ENCODE measurements at regions not wholly inside any gene's neighbourhood (a gene's known extent, or its start where the extent isn't known, plus 50 kb on each side); places are given as distances from the start of the nearest gene placed in this dataset.
"Not testable (repeated sequence)": the region's sequence is repeated elsewhere in the genome, so short reads cannot be mapped to it uniquely, and the experiment has no call there.

DNA sequence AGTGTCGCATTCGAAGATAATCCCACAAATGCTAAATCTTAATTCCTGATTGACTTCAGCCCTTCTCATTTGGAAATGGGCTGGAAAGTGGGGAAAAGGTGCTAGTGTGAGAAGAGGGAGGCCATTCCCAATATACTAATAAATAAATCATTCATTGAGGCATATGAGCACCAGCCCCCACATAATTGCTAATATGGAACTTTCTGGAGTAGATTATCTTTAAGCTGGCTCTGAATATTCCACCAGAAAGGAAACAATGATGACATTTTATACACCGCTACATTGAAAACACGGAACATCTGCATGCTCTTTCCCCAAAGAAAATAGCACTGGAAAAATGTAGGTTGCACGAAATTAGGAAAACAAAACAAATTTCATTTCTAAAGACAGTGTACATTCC is 376.1 kb downstream of the BCL2L11 start:
- not testable (repeated sequence) for DNase-seq (ENCODE audit: low read depth in 2 of 2)

DNA sequence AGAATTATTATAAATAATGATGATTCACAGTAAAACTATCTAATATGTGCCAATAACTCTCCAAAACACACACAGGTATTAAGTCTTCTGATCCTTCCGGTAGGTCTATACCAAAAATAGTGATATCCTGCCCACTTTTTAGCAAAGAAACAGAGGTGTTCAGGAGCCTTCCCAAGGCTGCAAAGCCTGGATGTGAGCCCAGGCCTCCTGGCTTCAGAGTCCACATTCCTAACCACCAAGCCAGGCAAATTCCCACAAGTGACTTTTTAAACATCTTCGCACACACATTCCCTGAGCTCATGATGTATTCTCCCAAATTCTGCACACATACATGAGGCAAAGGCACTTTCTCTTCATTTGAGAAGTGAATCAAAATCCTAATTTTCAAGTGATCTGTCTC is 376.6 kb downstream of the BCL2L11 start:
- not testable (repeated sequence) for DNase-seq (ENCODE audit: low read depth in 2 of 2)

DNA sequence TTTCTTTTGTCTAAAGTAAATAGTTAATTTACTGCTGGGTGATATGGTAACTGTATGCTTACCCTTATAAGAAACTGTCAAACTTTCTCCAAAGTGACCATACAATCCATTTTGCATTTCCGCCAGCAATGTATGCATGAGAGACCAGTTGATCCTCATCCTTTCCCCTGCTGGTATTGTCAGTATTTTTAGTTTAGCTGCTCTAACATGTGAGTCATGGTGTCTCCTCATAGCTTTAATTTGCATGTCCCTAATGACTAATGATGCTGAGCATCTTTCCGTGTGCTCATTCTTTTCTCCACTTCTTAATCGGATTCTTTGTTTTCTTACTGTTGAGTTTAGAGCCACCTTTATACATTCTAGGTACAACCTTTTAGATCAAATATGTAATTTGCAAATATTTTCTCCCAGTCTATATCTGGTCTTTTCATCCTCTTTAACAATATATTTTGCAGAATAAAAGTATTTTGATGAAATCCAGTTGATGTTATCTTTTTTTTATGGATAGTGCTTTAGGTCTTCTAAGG is 379.9 kb downstream of the BCL2L11 start:
- not testable (repeated sequence) for DNase-seq (ENCODE audit: low read depth in 2 of 2)

DNA sequence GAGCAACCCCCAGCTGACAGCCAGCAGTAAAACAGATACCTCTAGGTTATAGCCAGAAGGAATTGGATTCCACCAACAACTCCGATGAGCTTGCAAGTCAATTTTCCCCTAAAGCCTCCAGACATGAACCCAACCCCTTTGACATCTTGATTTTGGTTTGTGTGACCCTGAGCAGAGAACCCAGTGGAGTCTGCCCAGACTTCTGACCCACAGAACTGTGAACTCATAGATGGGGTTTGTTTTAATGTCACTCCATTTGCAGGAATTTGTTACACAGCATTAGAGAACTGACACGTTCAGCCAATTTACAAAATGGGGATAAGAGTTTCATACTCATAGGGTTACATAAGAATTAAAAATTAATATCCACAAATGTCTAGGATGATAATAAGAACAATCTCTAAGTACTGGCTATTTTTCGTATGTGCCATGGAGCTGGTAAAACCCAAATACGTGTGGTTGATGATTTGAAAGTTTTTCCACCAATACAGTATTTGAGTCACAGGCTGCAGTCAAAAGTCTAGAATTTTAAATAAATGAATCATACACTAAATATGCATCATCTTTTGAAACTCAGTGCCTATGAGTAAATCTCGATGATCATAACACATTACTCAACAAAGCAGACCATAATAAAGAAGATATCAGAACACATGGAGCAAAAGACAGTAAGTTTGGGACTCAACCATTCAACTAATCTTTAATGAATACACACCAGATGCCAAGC is 380.0 kb downstream of the ANAPC1 start:
- not testable (repeated sequence) for DNase-seq (ENCODE audit: low read depth in 2 of 2)

DNA sequence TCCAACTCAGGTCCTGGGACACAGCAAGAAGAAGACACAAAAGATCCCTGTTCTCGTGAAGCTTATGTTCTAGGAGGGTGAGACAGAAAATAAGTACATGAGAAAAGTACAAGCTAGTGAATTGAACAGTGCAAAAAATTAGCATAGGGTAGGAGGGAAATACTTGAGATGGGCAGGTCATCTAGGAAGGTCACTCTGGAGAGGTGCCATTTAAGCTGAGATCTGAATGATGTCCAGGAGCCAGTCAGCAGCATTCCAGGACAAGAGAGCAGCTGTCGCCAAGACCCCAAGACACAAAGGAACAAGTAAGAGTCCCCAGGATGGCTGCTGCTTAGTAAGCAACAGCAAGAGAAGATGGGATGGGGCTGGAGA is 379.4 kb downstream of the ANAPC1 start:
- DNase-seq (ENCODE audit: low read depth in 2 of 2), result not testable (repeated sequence)

DNA sequence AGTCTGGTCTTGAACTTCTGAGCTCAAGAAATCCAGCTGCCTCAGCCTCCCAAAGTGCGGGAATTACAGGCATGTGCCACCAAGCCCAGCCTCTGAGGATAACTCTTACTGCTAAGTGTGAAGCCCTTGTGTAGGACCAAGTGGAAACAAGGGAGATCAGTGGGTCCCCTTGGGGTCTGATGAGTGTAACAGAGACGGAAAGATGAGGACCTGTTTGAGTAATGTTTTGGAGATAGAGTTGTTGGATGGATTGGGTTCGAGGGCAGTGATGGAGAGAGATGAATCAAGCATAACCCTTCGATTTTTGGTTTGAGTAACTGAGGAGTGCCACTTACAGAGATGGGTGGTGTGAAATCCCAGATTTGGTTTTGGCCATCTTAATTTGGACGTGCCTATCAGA is 378.7 kb downstream of the ANAPC1 start:
- not testable (repeated sequence) for DNase-seq (ENCODE audit: low read depth in 2 of 2)

DNA sequence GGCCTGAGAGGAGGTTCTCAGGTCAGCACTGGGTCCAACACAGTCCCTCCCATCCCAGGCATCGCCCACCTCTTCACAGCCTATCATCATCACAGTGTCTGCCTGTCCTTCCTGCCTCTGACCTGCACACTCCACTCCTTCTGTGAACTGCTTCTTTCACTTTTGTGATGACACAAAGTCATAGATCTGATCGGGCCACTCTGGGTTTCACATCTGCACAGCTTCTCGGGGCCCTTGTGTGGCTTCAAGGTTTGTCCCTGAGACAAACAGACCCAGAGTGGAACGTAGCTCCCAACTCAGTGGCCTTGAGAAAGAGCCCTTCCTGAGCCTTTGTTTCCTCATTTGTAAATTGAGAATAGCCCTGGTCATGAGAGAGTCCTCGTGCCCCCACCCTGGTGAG is 377.1 kb downstream of the ANAPC1 start:
- DNase-seq (ENCODE audit: low read depth in 2 of 2), result not testable (repeated sequence)

DNA sequence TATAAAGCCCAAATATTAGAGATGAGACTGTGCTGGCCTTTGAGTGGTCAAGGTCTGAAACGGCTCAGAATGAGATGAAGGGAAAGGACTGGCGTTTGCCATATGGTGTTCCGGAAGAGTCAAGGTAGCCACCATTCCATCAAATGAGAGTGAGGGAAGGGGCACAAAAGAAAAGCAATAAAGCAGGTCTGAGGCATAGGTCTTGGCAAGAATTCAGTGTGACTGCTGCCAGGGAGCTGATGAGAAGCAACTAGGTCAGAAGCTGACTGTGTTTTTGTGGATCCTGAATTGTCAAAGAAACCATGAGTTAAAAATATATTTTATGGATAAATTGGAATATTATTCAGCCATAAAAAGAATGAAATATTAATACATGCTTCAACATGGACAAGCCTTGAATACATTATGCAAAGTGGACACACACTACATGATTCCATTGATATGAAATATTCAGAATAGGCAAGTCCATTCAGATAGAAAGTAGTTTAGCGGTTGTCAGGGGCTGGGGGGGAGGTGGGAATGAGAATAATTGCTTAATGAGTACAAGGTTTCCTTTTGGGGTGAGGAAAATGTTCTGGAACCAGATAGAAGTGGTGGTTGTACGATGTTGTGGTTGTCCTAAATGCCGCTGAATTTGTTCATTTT is 374.6 kb downstream of the ANAPC1 start:
- DNase-seq (ENCODE audit: low read depth in 2 of 2), result not testable (repeated sequence)

DNA sequence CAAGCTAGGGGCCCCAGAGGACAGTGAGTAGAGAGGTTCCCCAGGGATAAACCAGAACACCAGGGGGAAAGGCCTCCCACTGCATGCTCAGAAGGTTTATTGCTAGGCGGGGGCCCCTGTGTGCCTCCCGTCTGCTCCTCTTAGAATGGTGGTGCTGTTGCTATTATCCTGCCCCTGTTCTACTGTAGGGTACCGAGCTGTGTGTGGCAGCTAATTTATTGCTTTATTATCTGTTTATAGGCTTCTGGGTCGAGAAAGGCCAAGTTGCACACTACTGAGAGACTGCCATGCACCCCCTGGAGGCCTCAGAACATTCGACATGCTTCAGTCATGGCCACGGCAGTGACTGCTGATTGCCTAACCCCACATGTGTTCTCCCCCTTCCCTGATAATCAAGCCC is 373.6 kb downstream of the ANAPC1 start:
- DNase-seq (ENCODE audit: low read depth in 2 of 2), result not testable (repeated sequence)

DNA sequence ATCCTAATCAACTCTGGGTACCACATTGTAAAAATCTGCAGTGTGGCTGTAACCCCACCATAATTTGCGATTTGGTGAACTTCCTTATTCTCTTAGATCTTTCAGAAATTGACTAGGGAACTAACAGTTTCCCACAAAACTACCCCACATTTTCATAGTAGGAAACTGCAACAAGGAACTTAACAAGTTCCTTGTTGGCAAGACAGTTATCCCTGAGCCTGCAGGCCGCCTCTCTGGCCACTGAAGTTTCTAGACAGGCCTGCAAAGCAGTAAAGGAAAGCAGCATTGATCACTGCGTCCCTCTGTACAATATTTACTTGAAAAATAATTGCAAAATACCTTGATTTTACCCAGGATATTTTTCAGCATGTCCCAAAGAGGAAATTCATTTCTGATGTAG is 372.9 kb downstream of the ANAPC1 start:
- not testable (repeated sequence) for DNase-seq (ENCODE audit: low read depth in 2 of 2)

DNA sequence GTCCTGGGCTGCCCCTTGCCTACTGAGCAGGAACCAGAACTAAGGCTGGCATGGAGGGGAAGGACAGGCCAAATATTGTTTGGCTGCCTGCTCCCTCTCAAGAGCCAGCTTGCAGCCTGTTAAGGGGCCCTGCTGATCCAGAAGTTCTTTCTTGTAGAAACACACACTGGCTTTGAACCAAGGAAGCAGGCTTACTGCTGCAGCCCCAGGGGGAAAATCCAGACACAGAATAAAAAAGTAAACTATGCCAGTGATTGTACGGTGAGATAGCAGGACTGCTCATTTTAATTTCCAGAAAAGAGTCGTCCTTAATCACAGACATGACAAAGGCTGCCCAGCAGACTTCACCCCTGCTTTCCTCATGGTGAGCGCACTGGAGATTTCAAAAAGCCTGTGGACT is 371.6 kb downstream of the ANAPC1 start:
- not testable (repeated sequence) for DNase-seq (ENCODE audit: low read depth in 2 of 2)

DNA sequence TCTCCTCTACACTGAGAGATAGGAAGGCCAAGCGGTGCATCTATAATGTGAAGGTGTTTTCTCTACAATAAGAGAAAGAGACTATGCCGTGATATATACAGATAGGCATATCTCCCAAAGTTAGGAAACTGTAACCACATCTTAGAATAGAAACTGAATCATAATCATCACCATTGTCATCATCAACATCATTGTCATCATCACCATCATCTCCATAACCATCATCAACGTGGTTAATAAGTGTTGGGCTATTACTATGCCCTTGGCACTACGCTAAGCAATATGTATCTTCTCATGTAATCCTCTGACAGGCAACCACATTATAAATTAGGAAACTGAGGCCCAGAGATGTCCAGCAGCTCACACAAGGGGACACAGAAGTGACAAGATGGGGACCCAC is 369.9 kb downstream of the ANAPC1 start:
- not testable (repeated sequence) for DNase-seq (ENCODE audit: low read depth in 2 of 2)

DNA sequence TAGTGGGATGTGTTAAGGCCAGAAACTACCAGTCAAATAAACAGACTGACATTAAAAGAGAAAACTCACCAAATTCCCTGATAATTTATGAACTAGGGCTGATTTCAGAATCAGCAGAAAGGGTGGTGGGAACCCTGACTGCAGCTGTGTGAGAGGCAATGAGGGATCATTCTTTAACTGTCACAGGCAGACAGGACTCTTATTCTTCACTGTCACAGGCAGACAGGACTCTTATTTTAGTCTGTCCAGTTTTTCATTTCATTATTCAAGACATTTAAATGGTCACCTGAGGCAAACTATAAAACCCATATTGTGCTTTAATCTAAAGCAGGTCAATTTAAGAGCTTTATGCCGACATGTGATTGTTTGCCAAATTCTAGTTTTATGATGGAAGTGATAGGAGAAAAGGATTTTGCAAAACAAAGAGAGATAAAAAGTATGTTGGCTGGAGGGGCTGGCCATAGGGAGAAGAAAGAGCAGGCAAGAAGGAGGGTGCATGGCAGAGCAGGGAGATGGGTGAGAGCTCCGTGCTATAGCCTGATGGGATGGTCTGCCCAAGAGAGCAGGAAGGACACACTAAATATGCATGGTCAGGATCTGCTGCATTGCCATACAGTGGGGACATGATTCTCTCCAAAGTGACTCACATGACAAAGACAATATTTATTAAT is 366.8 kb downstream of the ANAPC1 start:
- not testable (repeated sequence) for DNase-seq (ENCODE audit: low read depth in 2 of 2)

DNA sequence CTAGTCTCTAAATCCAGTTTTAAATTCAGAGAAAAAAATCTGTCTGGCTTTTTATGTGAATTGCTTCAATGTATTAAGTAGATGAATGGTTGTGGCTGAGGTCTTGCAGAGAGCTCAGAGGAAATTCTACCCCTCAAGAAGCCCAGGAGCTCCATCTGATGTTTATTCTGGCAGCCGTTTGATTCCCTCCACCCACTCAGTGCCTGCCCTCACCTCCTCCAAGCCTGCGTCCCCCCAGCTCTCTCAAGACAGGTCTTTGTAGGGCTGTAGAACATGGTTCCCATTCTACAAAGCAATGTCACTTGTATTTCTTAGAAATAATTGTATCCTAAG is 366.3 kb downstream of the ANAPC1 start:
- DNase-seq (ENCODE audit: low read depth in 2 of 2), result not testable (repeated sequence)

DNA sequence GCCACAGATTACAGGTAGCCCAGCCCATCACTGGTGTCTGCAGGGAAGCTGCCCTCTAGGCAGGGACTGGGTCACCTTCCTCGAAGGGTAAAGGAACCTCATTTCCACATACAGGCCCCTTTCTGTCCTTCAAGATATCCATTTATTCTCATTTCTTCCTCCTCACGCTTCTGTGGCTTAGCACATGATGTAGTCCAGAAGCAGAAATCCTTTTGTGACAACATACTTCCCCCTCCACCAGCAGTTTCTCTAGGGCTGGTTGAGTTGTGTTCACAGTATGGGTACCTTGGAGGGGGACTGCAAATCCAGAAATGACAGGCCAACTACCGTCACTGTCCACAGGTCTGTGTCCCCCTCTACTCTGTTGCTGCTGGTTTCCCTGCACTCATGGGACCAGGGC is 364.9 kb downstream of the ANAPC1 start:
- DNase-seq (ENCODE audit: low read depth in 2 of 2), result no peak

DNA sequence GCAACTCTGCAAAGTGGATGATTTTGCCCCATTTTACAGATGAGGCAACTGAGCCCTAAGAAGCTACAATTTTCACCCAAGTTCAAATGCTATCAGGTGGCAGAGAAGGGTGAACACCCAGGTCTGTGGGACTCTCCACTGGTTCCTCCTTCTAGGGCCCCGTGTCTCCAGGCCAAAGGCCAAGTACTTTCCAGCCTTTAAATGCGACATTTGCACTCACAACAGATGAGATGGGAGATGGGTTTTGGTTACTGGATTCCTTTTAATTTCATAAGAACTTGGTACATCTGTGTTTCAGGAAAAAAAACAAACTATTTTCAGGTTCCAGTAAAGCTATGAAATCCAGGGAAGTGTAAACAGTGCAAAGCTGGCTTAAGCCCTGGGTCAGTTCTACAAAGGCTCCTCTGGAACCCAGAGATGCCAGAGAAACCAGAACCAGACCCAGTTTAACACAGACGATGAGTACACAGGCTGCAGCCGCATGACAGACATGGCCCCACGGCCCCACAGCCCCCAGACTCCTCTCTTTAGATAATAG is 361.7 kb downstream of the ANAPC1 start:
- DNase-seq (ENCODE audit: low read depth in 2 of 2), result no peak

DNA sequence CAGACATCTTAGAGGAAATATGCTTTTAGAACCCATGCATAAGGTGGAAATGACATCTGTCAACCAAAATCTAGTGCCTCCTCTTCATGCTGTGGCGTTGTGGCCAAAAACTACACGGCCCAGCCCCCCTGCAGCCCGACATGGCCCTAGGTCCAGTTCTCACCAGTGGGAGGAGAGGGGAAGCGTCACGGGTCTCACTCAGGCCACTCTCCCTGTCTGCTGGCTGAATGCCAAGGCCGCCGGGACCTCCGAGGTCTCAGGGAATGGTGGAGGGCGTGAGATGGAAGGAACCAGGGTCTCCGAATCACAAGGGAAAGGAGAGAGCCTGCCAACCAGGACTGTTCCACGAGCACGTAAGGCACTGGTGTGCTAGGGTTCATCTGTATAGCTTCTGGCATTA is 361.0 kb downstream of the ANAPC1 start:
- no peak for DNase-seq (ENCODE audit: low read depth in 2 of 2)

DNA sequence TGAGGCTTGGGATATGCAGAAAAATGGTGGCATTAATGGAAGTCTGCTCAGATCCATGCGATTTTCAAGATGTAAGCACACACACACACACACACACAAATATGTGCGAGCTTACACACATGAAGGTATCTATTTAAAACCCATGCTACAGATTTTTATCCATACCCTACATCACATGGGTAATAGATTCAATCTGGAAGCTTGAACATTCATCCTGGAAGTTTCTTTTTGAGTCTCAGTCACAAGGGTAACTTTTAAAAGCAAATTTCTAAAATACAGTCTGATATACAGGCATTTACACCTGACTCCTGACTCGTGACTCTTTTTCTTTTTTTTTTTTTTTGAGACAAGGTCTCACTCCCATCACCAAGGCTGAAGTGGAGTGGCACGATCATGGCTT is 359.0 kb downstream of the ANAPC1 start:
- DNase-seq (ENCODE audit: low read depth in 2 of 2), result not testable (repeated sequence)

DNA sequence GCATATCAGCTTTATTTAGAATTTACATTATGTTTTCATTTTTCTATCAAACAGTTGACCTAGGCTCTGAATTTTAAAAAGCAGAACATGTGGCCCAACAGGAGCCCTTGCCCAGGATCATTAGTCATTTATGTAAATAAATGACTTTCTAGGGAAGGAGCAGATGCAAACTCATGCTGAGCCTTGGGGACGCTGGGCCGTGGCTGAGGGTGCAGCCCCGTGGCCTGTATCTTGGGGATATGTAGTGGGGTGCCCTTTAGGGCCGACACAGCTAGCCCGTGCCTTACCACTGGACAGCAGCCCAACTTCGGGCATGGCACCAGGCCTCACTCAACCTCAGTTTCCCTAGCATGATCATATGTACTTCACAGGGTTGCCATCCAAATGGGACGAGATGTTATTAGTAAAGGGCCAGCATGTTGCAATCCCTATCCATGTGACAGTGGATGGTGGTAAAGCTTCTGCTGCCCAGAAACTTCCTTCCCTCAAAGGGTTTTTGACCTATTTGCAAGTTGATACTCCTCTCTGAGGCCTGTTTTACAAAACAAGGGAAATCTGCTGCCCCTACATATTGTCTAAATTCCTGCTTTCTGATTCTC is 357.9 kb downstream of the ANAPC1 start:
- not testable (repeated sequence) for DNase-seq (ENCODE audit: low read depth in 2 of 2)

DNA sequence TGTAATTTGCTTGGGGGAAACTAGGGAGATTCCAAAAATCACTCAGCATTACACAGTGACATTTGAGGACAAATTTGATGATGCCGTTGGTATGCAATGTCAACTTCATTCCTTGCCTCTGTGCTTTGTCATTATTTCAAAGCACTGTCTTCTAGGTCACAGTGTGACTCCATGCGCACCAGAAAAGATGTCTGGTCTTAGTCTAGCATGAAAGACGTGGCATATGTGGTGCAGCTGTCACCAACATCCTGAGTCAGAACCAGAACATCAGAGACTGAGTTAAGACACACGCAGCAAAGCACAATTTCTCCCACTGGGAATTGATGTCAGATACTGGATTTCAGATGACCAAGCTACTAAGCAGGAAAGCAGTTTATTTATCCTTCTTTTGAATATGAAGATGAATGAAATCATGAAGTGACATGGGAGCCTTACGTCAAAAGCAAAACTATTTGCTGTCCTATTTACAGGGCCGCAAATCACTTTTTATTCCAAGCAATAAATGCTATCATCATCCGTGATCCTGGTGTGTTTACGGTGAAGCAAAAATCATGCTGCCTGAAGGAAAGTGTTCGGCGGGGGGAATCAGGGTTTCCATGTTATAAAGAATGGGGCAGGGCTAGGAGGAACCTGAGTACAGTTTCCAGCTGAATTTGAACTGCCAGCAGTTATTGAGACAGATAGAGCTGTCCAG is 356.1 kb downstream of the ANAPC1 start:
- not testable (repeated sequence) for DNase-seq (ENCODE audit: low read depth in 2 of 2)

DNA sequence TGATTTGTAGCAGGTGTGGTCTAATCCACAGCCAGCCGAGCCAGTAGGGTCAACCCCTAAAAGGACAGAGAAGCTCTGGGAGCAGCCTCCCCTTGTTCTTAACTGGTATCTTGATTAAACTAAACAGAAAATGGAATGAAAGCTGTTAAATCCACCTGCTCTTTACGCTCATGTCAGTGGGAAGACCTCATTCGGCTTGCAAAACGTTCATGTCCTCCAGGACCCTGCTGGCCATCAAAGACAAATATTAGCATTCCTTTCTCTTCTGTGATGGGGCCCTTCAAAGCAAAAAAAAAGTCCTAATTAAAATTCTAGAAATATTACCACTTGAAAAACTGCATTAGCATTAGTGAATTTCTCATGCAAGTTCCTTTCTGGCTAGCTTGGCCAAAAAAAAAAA is 355.0 kb downstream of the ANAPC1 start:
- not testable (repeated sequence) for DNase-seq (ENCODE audit: low read depth in 2 of 2)
